Endodermal cell (in vitro differentiated cells): ENCODE measurements at regions not wholly inside any gene's neighbourhood (a gene's known extent, or its start where the extent isn't known, plus 50 kb on each side); places are given as distances from the start of the nearest gene placed in this dataset.

ENCODE experiments used
- DNase-seq: peaks from one replicate; pipeline ENCODE4 v3.0.0-alpha.2; 2017
- H3K27ac ChIP-seq: 2 replicates; pipeline ENCODE4 v1.5.1; 2013; ENCODE audit warnings: mild to moderate bottlenecking, low read depth, low read length, moderate library complexity
- H3K27me3 ChIP-seq: 2 replicates; pipeline ENCODE4 v1.6.1; 2013; ENCODE audit warnings: mild to moderate bottlenecking, low read length, moderate library complexity; ENCODE audit not compliant: insufficient read depth, control insufficient read depth, poor library complexity, severe bottlenecking
- H3K36me3 ChIP-seq: 2 replicates; pipeline ENCODE4 v1.7.0; 2013; ENCODE audit warnings: mild to moderate bottlenecking, low read length, moderate library complexity; ENCODE audit not compliant: control insufficient read depth, insufficient read depth
- H3K4me1 ChIP-seq: one replicate; pipeline ENCODE4 v1.7.0; 2013; ENCODE audit warnings: low read length; ENCODE audit not compliant: control insufficient read depth, insufficient read depth
- H3K4me3 ChIP-seq: 2 replicates; pipeline ENCODE4 v1.5.1; 2013; ENCODE audit warnings: mild to moderate bottlenecking, low read length, moderate library complexity
- H3K9ac ChIP-seq: 2 replicates; pipeline ENCODE4 v1.6.1; 2013; ENCODE audit warnings: mild to moderate bottlenecking, low read length, moderate library complexity; ENCODE audit not compliant: poor library complexity, severe bottlenecking; ENCODE audit errors: extremely low read depth
- H3K9me3 ChIP-seq: 2 replicates; pipeline ENCODE4 v1.6.1; 2013; ENCODE audit warnings: mild to moderate bottlenecking, low read length, moderate library complexity; ENCODE audit not compliant: control insufficient read depth
- H3K27ac Mint-ChIP-seq: 2 replicates; pipeline ENCODE4 v1.8.0; 2020; ENCODE audit warnings: mixed read lengths
- H3K27me3 Mint-ChIP-seq: 2 replicates; pipeline ENCODE4 v1.8.0; 2021; ENCODE audit warnings: mild to moderate bottlenecking, mixed read lengths; ENCODE audit not compliant: insufficient read depth
- H3K36me3 Mint-ChIP-seq: 2 replicates; pipeline ENCODE4 v1.8.0; 2020; ENCODE audit warnings: low read depth, mixed read lengths
- H3K4me1 Mint-ChIP-seq: 2 replicates; pipeline ENCODE4 v1.8.0; 2020; ENCODE audit warnings: mixed read lengths
- H3K4me3 Mint-ChIP-seq: 2 replicates; pipeline ENCODE4 v1.8.0; 2020; ENCODE audit warnings: mild to moderate bottlenecking, moderate library complexity, mixed read lengths
- H3K9me3 Mint-ChIP-seq: 2 replicates; pipeline ENCODE4 v1.8.0; 2020; ENCODE audit warnings: mild to moderate bottlenecking, mixed read lengths
- CTCF ChIP-seq: fragments of 200-600 bp; sonication (generic); conservative IDR thresholded peaks from 2 replicates; pipeline ENCODE4 v1.5.0; 2021; ENCODE audit warnings: antibody characterized with exemption, mild to moderate bottlenecking
- WGBS, 2 experiments: methylation state at CpG; one replicate each; pipeline versions ENCODE4 v1.1.5 to v1.1.7; 2013; ENCODE audit warnings: missing lambda C conversion rate in 2 of 2, mixed read lengths in 1 of 2; ENCODE audit not compliant: insufficient coverage in 1 of 2, insufficient read length in 1 of 2; 5-methylcytosine and 5-hydroxymethylcytosine counted together

- Histone ChIP-seq H3K4me1 (no peaks in the 10 kb centered on the region), H3K9ac (no peak overlapping the region), H3K4me3 (no peak overlapping the region), H3K36me3 (no peaks in the 10 kb centered on the region), H3K9me3 (no peaks in the 10 kb centered on the region), H3K27ac (no peak overlapping the region), H3K27me3 (no peaks in the 10 kb centered on the region)
- peak; percentile 70 for DNase-seq
- peaks cover 12% of the 10 kb centered on the region for H3K27me3 Mint-ChIP-seq
- peaks cover 44% of the 10 kb centered on the region for H3K4me1 Mint-ChIP-seq
- H3K9me3 Mint-ChIP-seq, result no peaks in the 10 kb centered on the region
- H3K4me3 Mint-ChIP-seq, result no peak overlapping the region
- WGBS, 2 experiments, result 81 to 82% methylated on average over 14 to 16 of the region's 16 CpGs
- no peaks in the 10 kb centered on the region for H3K36me3 Mint-ChIP-seq
- no peak overlapping the region for H3K27ac Mint-ChIP-seq
- peak; percentile 43 for TF ChIP-seq CTCF
Observed at GRCh38 chr6:3625149-3625979, 126.1 kb downstream of the PXDC1 start.

GRCh38 chr6:3624250-3625136, 127.0 kb downstream of the PXDC1 start:
- H3K27me3 Mint-ChIP-seq, result peaks cover 14% of the 10 kb centered on the region
- H3K4me1 Mint-ChIP-seq, result peaks cover 39% of the 10 kb centered on the region
- H3K4me3 Mint-ChIP-seq, result no peak overlapping the region
- H3K36me3 Mint-ChIP-seq, result no peaks in the 10 kb centered on the region
- no peaks in the 10 kb centered on the region for H3K9me3 ChIP-seq
- H3K36me3 ChIP-seq, result no peaks in the 10 kb centered on the region
- no peak overlapping the region for H3K27ac Mint-ChIP-seq
- no peak for TF ChIP-seq CTCF
- H3K4me1 ChIP-seq, result no peaks in the 10 kb centered on the region
- no peak overlapping the region for H3K4me3 ChIP-seq
- peak overlapping the region; percentile 12 for H3K27ac ChIP-seq
- DNase-seq, result peak; percentile 51
- H3K27me3 ChIP-seq, result no peaks in the 10 kb centered on the region
- WGBS, 2 experiments, result 80 to 81% methylated on average over 10 to 14 of the region's 14 CpGs
- H3K9ac ChIP-seq, result no peak overlapping the region
- H3K9me3 Mint-ChIP-seq, result no peaks in the 10 kb centered on the region

- Mint-ChIP-seq H3K27ac (no peak overlapping the region), H3K27me3 (peaks cover 14% of the 10 kb centered on the region), H3K9me3 (no peaks in the 10 kb centered on the region), H3K36me3 (no peaks in the 10 kb centered on the region), H3K4me3 (no peak overlapping the region), H3K4me1 (peaks cover 37% of the 10 kb centered on the region)
- Histone ChIP-seq H3K4me1 (no peaks in the 10 kb centered on the region), H3K9ac (no peak overlapping the region), H3K4me3 (no peak overlapping the region), H3K9me3 (no peaks in the 10 kb centered on the region), H3K36me3 (no peaks in the 10 kb centered on the region), H3K27ac (no peak overlapping the region), H3K27me3 (no peaks in the 10 kb centered on the region)
- DNase-seq, result peak; percentile 45
- no peak for TF ChIP-seq CTCF
- 88 to 91% methylated on average over 24 to 28 of the region's 28 CpGs for WGBS, 2 experiments
Observed at GRCh38 chr6:3623451-3624249, 127.9 kb downstream of the PXDC1 start.
